Fibroblast of skin of left quadriceps (primary cell): ENCODE measurements at regions not wholly inside any gene's neighbourhood (a gene's known extent, or its start where the extent isn't known, plus 50 kb on each side); places are given as distances from the start of the nearest gene placed in this dataset.
"Not testable (repeated sequence)": the region's sequence is repeated elsewhere in the genome, so short reads cannot be mapped to it uniquely, and the experiment has no call there.

Source experiments
- DNase-seq, 2 experiments: peaks; one replicate each; pipeline ENCODE4 v3.0.0-alpha.2; 2013; ENCODE audit warnings: low read depth in 2 of 2

- no peak for DNase-seq
These were observed 311.9 kb downstream of the SHQ1 start for GRCh38 chr3:72536206-72536877.

GRCh38 chr3:72535772-72536171 lies 312.5 kb downstream of the SHQ1 start:
- no peak for DNase-seq

GRCh38 chr3:72533591-72534473 lies 314.4 kb downstream of the SHQ1 start:
- DNase-seq = no peak

- DNase-seq = no peak
These were observed 317.8 kb downstream of the SHQ1 start for GRCh38 chr3:72530426-72530825.

GRCh38 chr3:72529081-72529480 lies 319.2 kb downstream of the SHQ1 start:
- no peak for DNase-seq

GRCh38 chr3:72523429-72524151 lies 324.7 kb downstream of the SHQ1 start:
- no peak for DNase-seq

DNA sequence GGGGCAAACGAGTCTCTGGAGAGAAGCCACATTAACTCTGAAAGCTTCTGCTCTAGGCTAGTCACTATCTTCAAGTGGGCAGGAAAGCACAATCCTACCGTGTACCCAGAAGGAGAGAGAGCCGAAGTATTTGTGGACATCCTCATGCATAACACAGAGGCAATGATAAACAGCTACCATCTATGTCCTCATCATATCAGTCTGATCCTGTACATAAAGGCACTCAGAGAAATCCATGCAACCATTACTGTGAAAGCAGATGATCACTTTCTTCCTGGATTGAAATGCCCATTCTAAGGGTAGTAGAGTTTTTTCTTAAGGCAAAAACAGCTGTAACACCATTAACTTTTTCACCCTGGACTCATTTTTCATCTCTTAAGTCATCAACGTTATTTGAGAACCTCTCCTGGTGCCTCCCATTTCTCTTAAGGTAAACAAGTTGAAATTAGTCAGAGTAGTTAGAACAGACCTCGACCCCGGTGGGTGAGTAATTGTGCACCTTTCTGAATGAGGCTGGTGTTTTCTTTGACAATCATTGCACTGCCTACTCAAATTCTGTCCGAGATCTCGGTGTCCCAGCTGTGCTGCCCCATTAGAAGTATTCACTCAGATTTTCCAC lies 327.4 kb downstream of the SHQ1 start:
- no peak for DNase-seq

DNA sequence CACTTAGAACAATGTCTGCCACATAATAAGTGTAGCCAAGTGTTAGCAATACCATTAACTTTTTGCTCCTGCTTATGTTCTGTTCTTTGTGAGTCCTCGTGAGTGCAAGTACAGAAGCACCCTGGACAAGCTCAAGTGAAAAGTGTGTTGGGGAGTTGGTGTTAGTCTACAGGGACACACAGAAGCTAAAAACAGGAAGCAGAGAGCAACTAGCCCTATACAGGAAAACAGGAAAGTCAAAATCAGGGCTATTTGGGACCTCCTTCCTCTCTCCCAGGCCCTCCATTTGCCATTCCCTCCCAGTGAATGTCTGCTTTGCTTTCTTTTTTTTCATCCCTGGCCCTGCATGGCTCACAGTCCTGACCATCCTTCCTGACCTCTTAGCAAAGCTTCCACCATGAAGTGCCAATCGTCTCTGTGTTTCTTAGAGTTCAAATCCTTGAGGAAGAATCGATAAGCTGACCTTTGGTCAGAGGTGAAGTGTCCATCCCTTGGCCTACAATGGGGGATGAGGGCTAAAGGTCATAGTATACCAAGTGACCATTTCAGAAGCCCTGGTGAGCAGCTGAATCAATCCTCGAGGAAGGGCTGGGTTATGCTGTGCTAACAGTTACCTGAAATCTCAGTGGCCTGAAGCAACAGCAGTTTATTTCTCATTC lies 328.2 kb downstream of the SHQ1 start:
- DNase-seq = no peak

GRCh38 chr3:72517921-72518424 lies 330.3 kb downstream of the SHQ1 start:
- no peak for DNase-seq

DNA sequence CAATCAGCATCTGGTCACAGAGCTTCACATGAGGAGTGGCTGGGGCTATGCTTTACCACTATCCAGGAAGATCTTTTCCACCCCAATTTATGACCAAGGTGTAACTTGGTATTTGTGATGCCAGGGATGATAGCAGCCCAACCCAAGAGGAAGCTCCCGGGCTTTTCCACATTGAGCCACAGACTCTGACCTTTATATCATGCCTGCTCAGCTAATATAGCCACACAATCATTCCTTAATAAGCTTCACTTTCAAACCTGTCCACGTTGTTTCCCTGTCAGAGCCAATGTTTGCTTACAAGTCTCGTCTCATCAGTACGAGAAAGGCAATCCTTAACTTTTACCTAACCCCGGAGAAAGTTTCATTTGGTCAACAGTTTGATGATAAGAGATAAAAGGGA lies 330.9 kb downstream of the SHQ1 start:
- DNase-seq = no peak

DNA sequence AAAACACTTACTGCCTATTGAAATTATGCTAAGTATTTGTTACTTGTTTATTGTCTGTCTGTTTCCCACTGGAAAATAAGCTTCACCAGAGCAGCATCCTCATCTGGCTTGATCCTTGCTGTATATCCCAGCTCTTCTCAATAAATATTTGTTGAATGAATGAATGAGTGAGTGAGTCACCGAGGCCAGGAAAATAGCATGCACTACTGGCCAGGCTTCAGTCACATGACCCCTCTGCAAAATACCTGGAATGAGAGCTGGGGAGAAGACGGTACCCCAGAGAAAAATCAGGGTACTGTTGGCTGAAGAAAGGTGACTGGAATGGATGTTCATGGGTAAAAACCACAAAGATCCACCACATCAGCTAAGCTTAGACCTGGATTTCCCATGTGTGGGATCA lies 331.9 kb downstream of the SHQ1 start:
- DNase-seq = no peak

- DNase-seq = no peak
These were observed 332.3 kb downstream of the SHQ1 start for GRCh38 chr3:72515941-72516340.

DNA sequence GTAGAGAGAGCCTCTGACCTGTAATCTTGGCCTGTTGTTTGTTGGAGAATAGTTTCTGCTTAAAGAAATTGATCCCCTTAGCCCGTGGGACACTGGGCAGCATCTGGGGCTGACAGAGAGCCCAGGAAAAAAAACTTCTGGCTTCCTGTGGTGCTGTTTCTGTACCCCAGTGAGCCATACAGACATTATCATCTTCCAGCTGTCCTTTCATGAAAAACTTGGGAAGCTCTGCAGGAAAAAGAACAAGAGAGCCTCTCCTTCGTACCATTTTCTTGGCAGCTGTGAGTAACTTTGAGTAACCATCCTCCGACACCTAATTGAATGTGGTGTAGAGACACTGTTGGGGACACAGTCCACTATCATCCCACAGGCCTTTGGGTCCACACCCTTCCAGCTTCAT lies 333.0 kb downstream of the SHQ1 start:
- no peak for DNase-seq

DNA sequence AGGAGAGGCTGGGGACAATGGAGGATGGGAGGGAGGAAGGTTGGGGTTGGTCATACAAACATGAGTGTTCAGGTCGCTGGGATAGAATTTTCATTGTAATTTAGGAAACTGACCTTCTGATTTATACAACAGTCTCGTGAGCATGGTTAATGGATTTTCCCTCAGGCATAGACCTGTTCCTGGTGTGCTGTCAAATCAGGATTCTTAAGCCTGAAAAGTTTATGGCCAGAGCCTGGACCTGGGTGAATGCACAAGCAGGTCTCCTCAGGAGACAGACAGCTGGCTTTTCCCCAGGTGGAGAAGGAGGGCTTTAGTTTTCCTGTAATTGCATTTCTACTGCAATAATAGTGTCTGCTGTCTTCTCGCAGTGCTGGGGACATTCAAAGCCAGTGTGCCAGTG lies 338.0 kb downstream of the SHQ1 start:
- no peak for DNase-seq

GRCh38 chr3:72505539-72506405 lies 342.5 kb downstream of the SHQ1 start:
- DNase-seq = no peak

- DNase-seq = not testable (repeated sequence)
These were observed 350.7 kb downstream of the SHQ1 start for GRCh38 chr3:72497501-72497900.

DNA sequence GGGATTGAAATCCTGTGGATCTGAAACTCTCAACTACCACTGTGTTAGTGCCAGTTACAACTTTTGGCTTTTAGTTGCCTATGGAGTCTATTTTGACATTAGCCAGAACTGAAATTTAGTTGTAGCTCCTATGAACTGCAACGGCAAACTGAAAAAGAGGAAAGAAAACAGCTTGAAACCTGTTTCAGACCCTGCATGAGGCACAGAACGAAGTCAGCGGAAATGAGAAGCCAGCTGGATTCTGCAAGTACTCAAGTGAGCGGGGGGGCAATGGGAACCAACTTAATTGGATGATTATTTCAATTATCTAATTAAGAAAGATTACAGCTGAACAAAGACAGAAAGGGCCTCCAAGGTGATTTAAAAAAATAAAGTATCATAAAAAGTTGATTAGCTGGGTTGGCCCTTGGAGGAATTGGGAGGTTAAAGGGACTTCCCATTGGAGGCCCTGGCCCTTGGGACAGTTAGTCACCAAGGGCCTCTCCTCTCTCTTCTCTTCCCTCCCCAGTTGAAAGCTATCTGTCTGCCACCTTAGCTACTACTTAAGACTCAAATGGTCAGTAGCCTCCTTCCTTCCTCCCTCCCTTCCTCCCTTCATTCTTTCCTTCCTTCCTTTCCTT lies 352.1 kb downstream of the SHQ1 start:
- DNase-seq = no peak

GRCh38 chr3:72494626-72495025 lies 353.6 kb downstream of the SHQ1 start:
- DNase-seq = no peak

DNA sequence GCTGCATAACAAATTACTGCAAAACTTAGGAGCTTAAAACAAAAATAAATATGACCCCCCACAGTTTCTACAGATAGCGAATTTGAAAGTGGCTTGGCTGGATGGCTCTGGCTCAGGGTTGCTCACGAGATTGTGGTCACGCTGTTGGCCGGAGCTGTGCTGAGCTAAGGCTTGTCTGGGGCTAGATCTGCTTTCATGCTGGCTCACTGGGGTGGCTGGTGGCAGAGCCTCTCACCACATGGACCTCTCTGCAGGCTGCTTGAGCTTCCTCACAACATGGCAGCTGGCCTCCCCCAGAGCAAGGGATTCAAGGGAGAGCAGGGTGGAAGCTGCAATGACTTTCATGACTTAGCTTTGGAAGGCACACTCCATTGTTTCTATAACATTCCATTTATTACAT lies 354.1 kb downstream of the SHQ1 start:
- no peak for DNase-seq

DNA sequence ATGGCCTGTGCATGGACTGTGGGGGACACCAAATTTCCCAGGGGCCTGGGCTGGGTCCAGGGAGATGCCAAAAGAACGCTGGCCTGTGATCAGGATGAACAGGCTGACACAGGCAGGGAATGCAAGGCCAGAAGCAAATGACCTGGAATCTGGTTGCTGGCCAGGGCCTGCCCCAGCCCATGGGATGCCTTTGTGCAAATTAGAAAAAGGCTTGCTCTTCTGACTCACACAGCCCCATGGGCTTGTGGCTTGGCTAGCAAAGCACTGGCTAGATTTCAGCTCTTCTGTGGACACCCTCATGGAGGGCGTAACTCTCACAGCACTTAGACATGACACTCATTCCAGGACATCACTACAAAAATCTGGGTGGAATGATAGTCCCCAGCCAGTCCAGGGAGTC lies 356.0 kb downstream of the SHQ1 start:
- peak; percentile 84 to 87 for DNase-seq
